ENCODE measurements at regions not wholly inside any gene's neighbourhood (a gene's known extent, or its start where the extent isn't known, plus 50 kb on each side); places are given as distances from the start of the nearest gene placed in this dataset.

- DNase-seq (ENCODE audit: low spot score), result no peak
- Histone ChIP-seq H3K4me1 (ENCODE audit: insufficient read depth, low read length, poor library complexity, severe bottlenecking) (no peaks in the 10 kb centered on the region), H3K36me3 (ENCODE audit: insufficient read depth, low read length, poor library complexity, severe bottlenecking) (no peaks in the 10 kb centered on the region), H3K27ac (ENCODE audit: low read depth, low read length, poor library complexity, severe bottlenecking) (no peak overlapping the region), H3K9me3 (ENCODE audit: low read depth, low read length, poor library complexity, severe bottlenecking) (no peaks in the 10 kb centered on the region), H3K4me3 (ENCODE audit: low read depth, low read length, poor library complexity, severe bottlenecking) (no peak overlapping the region), H3K27me3 (replicated peaks; ENCODE audit: insufficient read depth, low read depth, low read length, poor library complexity) (no peaks in the 10 kb centered on the region)
- intact Hi-C loops (cut with micrococcal nuclease; ENCODE audit: unreplicated experiment), result no loop called here
- ChIA-PET POLR2A (ENCODE audit: low non-redundant PET) (no interaction called here), CTCF (no interaction called here)
- no TSS peak for BruUV-seq (replicated peaks)
- TF ChIP-seq EZH2 (IDR thresholded peaks at IDR 0.05; ENCODE audit: borderline replicate concordance, low read depth, low read length, poor library complexity, severe bottlenecking), result no peak
- TF ChIP-seq CTCF (conservative IDR thresholded peaks at IDR 0.05; ENCODE audit: low read depth, low read length), result no peak
Measured at GRCh38 chr5:6084376-6084775, 294.0 kb downstream of the MED10 start.

GRCh38 chr5:6083311-6083978 is 294.9 kb downstream of the MED10 start:
- Histone ChIP-seq H3K9me3 (ENCODE audit: low read depth, low read length, poor library complexity, severe bottlenecking) (no peaks in the 10 kb centered on the region), H3K4me3 (ENCODE audit: low read depth, low read length, poor library complexity, severe bottlenecking) (no peak overlapping the region), H3K4me1 (ENCODE audit: insufficient read depth, low read length, poor library complexity, severe bottlenecking) (no peaks in the 10 kb centered on the region), H3K36me3 (ENCODE audit: insufficient read depth, low read length, poor library complexity, severe bottlenecking) (no peaks in the 10 kb centered on the region), H3K27me3 (replicated peaks; ENCODE audit: insufficient read depth, low read depth, low read length, poor library complexity) (no peaks in the 10 kb centered on the region), H3K27ac (ENCODE audit: low read depth, low read length, poor library complexity, severe bottlenecking) (no peak overlapping the region)
- POLR2A ChIA-PET (ENCODE audit: low non-redundant PET), result no interaction called here
- CTCF ChIA-PET, result no interaction called here
- no peak for TF ChIP-seq CTCF (conservative IDR thresholded peaks at IDR 0.05; ENCODE audit: low read depth, low read length)
- TF ChIP-seq EZH2 (IDR thresholded peaks at IDR 0.05; ENCODE audit: borderline replicate concordance, low read depth, low read length, poor library complexity, severe bottlenecking), result no peak
- BruUV-seq (replicated peaks), result no TSS peak
- no peak for DNase-seq (ENCODE audit: low spot score)
- intact Hi-C loops (cut with micrococcal nuclease; ENCODE audit: unreplicated experiment), result no loop called here

GRCh38 chr5:6082685-6083084 is 295.7 kb downstream of the MED10 start:
- Histone ChIP-seq H3K27me3 (replicated peaks; ENCODE audit: insufficient read depth, low read depth, low read length, poor library complexity) (no peaks in the 10 kb centered on the region), H3K4me3 (ENCODE audit: low read depth, low read length, poor library complexity, severe bottlenecking) (no peak overlapping the region), H3K4me1 (ENCODE audit: insufficient read depth, low read length, poor library complexity, severe bottlenecking) (no peaks in the 10 kb centered on the region), H3K27ac (ENCODE audit: low read depth, low read length, poor library complexity, severe bottlenecking) (no peak overlapping the region), H3K9me3 (ENCODE audit: low read depth, low read length, poor library complexity, severe bottlenecking) (no peaks in the 10 kb centered on the region), H3K36me3 (ENCODE audit: insufficient read depth, low read length, poor library complexity, severe bottlenecking) (no peaks in the 10 kb centered on the region)
- no TSS peak for BruUV-seq (replicated peaks)
- ChIA-PET CTCF (no interaction called here), POLR2A (ENCODE audit: low non-redundant PET) (no interaction called here)
- no peak for TF ChIP-seq EZH2 (IDR thresholded peaks at IDR 0.05; ENCODE audit: borderline replicate concordance, low read depth, low read length, poor library complexity, severe bottlenecking)
- TF ChIP-seq CTCF (conservative IDR thresholded peaks at IDR 0.05; ENCODE audit: low read depth, low read length), result no peak
- no peak for DNase-seq (ENCODE audit: low spot score)
- intact Hi-C loops (cut with micrococcal nuclease; ENCODE audit: unreplicated experiment), result no loop called here
